Fibroblast of skin of back (primary cell): ENCODE measurements at regions not wholly inside any gene's neighbourhood (a gene's known extent, or its start where the extent isn't known, plus 50 kb on each side); places are given as distances from the start of the nearest gene placed in this dataset.
"Not testable (repeated sequence)": the region's sequence is repeated elsewhere in the genome, so short reads cannot be mapped to it uniquely, and the experiment has no call there.

Source experiments
- DNase-seq: peaks from one replicate; pipeline ENCODE4 v3.0.0-alpha.2; 2013

GRCh38 chr11:69869311-69869939 is 50.2 kb upstream of the FGF3 start:
- DNase-seq: no peak

- DNase-seq: no peak
Measured at GRCh38 chr11:69870766-69871165, 51.5 kb upstream of the FGF3 start.

- no peak for DNase-seq
Measured at GRCh38 chr11:69873166-69874077, 54.2 kb upstream of the FGF3 start.

GRCh38 chr11:69874178-69874983 is 55.2 kb upstream of the FGF3 start:
- DNase-seq: no peak

GRCh38 chr11:69874984-69875624 is 55.9 kb upstream of the FGF3 start:
- DNase-seq: no peak

- DNase-seq: no peak
Measured at GRCh38 chr11:69876013-69876412, 56.8 kb upstream of the FGF3 start.

- DNase-seq: no peak
Measured at GRCh38 chr11:69877235-69877634, 58.0 kb upstream of the FGF3 start.

GRCh38 chr11:69877704-69878103 is 58.5 kb upstream of the FGF3 start:
- not testable (repeated sequence) for DNase-seq

- no peak for DNase-seq
Measured at GRCh38 chr11:69878144-69878883, 59.1 kb upstream of the FGF3 start.

- DNase-seq: no peak
Measured at GRCh38 chr11:69878927-69879728, 59.9 kb upstream of the FGF3 start.

- no peak for DNase-seq
Measured at GRCh38 chr11:69879729-69880005, 60.5 kb upstream of the FGF3 start.

GRCh38 chr11:69880041-69880825 is 61.0 kb upstream of the FGF3 start:
- DNase-seq: no peak

- no peak for DNase-seq
Measured at GRCh38 chr11:69880826-69881445, 61.7 kb upstream of the FGF3 start.

GRCh38 chr11:69881467-69882269 is 62.5 kb upstream of the FGF3 start:
- DNase-seq: no peak

GRCh38 chr11:69882270-69882608 is 63.0 kb upstream of the FGF3 start:
- DNase-seq: no peak

- DNase-seq: no peak
Measured at GRCh38 chr11:69883292-69884255, 64.4 kb upstream of the FGF3 start.

- DNase-seq: no peak
Measured at GRCh38 chr11:69884286-69884685, 65.1 kb upstream of the FGF3 start.

GRCh38 chr11:69884751-69885150 is 65.5 kb upstream of the FGF3 start:
- DNase-seq: no peak
